ELF-1 (cell line): ENCODE measurements at regions not wholly inside any gene's neighbourhood (a gene's known extent, or its start where the extent isn't known, plus 50 kb on each side); places are given as distances from the start of the nearest gene placed in this dataset.
"Not testable (repeated sequence)": the region's sequence is repeated elsewhere in the genome, so short reads cannot be mapped to it uniquely, and the experiment has no call there.

Experiments
- DNase-seq: peaks from one replicate; pipeline ENCODE4 v3.0.0-alpha.2; 2016; ENCODE audit warnings: low read depth, low spot score

DNA sequence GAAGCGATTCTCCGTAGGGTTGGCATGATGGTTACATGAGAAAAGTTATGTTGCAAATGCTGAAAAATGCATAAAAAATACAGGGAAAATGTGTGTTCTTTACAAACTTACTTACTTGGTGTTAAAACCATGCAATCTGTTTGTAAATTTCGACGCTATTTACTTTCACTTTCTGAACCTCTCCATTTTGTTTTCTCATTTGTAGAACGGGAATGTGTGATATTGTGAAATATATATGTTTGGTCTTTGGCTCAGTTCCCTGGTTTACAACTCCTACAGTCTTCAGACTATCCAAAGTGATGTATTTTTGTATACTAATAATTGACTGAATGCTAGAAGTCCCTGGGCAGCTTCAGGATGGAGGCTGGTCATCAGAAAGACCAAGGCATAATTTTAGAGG lies 982.3 kb downstream of the ADGRL2 start:
- DNase-seq = no peak

DNA sequence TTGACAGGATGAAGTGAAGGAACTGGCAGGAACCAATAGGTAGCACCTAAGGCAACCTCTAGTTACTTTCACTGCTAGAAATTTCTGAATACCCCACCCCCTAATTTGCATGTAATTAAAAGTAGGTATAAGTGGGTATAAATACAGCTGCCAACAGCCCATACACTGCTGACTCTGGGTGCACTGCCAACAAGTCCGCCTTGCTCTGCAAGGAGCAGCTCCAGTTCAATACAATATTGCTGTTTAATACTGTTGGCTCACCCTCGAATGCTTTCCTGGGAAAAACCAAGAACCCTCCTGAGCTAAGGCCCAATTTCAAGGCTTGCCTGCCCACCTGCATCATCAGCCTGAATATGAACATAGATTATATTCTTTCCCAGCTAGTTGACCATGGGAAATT lies 981.9 kb downstream of the ADGRL2 start:
- DNase-seq = no peak

DNA sequence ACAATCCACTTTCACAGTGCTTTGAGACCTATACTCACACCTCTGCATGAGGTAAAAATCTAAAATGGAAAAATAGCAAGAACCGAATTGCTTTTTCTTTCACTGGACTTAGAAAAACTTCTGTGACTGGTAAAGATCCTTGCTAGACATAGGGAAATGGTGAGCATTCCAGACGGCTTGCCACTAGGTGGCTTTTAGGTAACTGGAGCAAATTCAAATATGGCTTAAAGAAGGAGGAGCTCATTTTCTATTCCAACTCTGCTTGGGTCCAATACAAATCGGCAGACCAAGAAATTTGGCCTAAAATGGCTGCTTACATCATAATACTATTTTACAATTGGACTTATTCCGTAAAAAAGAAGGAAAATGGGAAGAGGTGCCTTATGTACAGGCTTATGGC lies 977.9 kb downstream of the ADGRL2 start:
- no peak for DNase-seq

DNA sequence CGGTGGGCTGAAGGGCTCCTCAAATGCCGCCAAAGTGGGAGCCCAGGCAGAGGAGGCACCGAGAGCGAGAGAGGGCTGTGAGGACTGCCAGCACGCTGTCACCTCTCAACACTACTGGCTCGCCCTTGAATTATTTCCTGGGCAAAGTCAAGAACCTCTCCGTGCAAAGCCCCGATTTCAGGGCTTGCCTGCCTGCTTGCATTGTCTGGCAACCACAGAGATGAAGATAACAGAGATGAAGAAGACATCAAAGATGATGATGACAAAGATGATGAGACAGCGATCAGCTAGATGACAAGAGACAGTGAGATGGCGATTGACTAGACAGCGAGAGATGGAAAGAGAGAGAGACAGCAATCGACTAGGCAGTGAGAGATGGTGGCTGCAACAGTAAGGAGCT lies 976.5 kb downstream of the ADGRL2 start:
- no peak for DNase-seq

DNA sequence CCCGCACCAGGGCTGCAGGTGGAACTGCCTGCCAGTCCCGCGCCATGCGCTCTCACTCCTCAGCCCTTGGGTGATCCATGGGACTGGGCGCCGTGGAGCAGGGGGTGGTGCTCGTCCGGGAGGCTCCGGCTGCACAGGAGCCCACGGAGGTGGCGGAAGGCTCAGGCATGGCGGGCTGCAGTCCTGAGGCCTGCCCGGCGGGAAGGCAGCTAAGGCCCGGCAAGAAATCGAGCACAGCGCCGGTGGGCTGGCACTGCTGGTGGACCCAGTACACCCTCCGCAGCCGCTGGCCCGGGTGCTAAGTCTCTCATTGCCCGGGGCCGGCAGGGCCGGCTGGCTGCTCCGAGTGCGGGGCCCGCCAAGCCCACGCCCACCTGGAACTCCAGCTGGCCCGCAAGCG lies 976.0 kb downstream of the ADGRL2 start:
- DNase-seq = not testable (repeated sequence)

DNA sequence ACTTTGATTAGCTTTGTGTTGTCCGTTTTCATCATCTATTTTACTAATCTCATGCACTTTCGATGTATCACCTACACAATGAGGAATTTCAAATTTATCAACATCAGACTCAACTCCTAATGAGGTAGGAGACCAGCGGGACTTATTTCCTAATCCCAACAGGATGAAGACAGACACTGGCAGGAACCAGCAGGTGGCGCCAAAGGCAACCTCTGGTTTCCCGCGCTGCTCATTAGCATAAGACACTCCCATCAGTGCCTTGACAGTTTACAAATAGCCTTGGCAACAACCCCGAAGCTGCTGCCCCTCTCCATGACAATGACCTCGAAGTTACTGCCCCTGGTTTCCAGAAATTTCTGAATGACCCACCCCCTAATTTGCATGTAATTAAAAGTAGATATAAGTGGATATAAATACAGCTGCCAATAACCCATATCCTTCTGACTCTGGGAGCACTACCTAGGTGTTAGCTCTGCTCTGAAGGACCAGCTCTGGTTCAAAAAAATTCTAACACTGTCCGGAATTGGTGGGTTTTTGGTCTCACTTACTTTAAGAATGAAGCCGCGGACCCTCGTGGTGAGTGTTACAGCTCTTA lies 974.8 kb downstream of the ADGRL2 start:
- peak; percentile 75 for DNase-seq

DNA sequence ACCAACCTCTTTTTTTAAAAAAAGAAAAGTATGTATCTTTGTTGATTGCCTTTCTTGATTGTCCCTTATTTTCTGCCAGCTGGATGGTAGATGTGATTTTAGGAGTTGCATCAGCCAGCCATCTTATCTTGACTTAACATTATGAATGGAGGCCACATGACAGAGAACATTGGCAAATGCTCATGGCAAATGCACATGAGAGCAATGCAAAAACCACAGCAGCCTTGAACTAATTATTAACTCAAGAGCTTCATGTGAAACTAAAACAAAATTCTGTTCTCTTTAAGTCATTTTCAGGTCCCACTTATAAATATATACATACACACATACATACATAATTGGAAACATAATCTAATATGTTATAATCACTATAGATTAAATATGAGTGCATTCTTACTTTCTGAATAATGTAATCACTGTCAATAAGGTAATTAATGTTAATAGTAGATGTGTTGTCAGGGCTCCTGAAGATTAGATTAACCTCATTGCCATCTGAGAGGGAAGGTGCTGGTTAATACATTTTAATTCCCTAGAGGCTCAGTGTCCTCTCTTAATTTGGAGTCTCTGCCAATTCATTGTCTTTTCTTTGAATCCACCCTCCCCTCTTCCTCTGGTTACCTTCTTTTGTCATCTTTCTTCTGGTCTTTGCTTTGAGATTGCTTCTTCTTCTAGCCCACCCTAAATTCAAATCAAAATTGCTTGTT lies 962.2 kb downstream of the ADGRL2 start:
- DNase-seq = no peak

DNA sequence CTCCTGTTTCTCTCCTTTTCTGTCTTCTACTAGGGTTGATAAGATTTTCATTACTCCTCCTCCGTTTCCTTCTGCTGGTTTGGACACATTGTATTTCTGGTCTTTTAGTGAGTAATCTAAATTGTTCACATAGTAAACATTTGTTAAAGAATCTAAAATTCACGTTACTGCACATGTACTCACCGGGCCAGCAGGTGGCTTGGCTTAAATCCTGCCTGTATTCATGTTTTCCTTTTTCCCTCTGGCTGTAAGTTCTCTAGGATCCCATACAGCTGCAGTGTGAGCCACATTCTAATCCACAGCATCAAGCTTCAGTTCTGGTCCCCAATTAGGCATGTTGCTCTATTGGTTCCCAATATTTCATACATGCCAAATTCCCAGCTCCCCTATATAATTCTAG lies 958.3 kb downstream of the ADGRL2 start:
- no peak for DNase-seq

DNA sequence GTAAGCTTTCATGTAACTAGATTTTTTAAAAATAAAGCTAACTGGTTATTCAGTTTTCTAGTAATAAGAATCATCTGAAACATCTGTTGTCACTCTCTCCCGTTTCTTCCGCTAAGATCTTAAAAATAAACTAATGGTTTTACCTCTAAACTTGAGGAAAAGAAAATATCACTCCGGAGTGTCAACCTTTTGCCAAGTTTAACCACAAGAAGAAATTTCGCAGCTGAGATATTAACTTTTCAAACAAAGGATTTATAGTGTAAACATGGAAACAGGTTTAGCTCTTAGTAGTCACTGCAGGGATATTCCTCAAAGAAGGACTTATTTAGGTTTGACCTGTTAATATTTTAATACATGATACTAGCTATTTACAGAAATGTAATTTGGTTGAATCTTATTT lies 954.9 kb downstream of the ADGRL2 start:
- no peak for DNase-seq

DNA sequence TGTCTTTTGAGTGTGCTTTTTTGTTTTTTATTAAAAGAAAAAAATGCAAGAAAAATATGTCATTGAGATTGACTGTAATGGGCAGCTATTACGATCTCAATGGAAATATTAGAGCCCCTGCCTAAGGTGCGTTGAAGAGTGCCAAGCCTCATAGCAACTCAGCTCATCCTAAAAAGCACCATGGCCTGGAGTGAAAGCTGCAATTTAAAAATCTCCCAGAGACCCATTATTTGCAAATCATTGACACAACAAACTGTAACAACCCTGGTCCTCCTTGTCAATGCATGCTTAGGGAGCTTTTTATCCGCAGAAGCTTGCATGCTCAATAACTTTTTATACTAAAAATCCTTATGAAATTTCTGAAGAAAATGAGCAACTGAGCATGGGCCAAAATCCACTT lies 954.5 kb downstream of the ADGRL2 start:
- no peak for DNase-seq

DNA sequence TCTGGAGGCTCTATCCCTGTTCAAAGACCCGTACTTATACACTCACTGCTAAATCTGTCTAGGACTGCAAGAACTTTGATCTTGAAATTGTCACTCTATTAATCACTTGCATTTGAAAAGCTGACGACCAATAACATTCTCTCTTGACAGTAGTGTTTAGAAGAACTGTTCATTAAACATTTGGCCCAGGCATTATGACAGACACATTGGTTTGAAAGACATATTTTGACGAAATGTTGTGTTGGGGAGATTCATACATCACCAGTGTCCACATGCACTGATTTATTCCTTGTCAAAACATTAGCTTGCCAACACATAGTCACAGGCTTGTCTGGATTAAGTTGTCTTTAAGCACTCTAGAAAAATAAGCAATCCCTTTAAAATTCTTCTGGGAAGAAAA lies 951.3 kb downstream of the ADGRL2 start:
- DNase-seq = no peak

DNA sequence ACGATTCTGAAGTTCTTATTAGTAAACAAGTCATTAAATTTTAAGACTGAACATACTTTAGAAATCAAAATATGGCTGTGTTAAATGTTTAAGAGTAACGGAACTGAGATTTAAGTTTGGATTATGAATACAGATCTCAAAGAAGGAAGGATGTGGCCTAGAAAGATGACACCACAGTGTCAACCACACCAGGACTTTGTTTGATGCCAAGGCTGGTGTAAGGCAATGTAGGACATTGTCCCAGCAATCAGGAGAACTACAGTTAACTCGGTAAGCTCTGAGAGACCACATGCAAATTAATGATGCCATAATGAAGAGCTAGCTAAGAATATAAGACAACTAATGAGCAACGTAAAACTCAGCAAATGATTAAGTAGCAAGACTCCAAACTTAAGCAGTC lies 932.9 kb downstream of the ADGRL2 start:
- no peak for DNase-seq

DNA sequence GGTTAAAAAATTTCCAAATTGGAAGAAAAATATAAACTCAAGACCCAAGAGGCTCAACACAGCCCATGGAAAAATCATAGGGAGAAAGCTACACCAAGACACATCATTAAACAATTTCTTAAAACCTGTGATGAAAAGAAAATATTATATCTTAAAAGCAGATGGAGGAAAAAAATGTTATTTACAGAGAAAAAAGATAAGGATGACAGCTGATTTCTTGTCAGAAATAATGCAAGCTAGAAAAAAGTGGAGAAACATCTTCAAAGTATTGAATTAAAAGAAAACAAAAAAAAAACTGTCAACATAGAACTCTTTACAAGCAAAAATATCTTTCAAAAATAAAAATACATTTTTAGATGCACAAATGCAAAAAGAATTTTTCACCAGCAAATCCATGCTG lies 930.5 kb downstream of the ADGRL2 start:
- DNase-seq = no peak

DNA sequence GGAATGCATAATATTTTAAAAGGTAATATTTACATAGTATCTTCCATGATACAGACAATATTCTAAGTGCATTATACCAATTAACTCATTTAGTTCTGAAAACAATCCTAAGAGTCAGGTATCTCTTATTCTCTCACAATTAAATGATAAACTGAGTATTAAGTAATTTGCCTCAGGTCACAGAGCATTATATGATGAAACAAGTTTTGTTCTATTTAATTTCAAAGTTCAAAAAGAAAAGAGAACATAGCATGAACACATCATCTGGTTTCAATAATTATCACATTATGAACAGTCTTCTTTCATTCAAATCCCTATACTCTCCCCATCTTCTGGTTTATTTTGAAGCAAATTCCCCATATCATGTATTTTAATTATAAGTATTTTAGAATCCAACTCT lies 927.5 kb downstream of the ADGRL2 start:
- no peak for DNase-seq

DNA sequence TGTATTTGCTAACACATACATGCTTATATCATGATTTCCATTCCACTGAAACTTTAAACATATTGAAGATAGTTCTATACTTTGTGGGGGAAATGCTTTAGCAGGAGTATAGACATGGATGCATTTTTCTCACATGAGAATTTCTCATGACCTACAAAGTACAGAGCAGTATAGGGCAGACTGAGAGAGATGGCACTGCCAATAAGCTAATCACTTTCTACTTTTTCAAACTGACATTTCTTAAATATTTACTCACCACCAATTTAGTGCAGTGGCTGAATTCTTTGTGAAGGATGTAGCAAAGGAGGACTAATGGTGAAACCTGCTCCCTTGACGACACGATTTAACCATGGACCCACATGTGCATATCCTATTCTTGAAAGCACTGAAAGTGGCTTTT lies 923.5 kb downstream of the ADGRL2 start:
- no peak for DNase-seq

DNA sequence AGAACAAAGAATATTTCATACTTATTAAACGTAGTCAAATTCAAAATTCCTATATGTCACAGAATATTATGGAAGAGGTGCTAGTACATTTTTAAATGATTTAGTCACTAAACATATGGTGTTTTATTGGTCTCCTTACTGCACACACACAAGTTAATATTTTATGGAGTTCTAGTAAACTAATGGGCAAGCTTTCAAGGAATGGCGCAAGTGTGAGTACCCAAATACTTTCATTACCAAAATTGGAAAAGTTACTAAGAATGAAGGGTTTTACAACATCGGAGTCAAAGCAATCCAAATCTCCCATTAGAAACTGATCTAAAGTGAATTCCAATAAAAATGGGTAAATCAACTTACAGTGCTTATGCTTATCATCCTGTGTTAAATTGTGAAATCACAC lies 921.9 kb downstream of the ADGRL2 start:
- no peak for DNase-seq

DNA sequence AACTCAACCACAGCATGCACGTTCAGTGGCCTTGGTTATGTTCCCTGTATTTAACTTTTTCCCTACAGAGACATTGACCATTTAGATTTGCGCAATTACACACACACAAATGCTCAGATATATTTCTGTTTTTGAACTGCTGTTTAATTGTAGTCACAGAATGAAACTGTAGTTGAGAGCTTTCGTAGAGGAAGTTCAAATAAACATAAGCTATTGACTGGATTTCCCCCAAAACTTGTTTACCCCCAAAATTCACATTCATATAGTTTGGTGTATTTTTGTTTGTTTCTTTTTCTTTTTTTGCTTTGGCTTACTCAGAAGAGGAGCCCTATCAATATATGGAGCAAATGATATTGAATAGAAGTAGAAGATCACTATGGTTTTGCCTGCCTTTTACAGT lies 921.0 kb downstream of the ADGRL2 start:
- DNase-seq = no peak

DNA sequence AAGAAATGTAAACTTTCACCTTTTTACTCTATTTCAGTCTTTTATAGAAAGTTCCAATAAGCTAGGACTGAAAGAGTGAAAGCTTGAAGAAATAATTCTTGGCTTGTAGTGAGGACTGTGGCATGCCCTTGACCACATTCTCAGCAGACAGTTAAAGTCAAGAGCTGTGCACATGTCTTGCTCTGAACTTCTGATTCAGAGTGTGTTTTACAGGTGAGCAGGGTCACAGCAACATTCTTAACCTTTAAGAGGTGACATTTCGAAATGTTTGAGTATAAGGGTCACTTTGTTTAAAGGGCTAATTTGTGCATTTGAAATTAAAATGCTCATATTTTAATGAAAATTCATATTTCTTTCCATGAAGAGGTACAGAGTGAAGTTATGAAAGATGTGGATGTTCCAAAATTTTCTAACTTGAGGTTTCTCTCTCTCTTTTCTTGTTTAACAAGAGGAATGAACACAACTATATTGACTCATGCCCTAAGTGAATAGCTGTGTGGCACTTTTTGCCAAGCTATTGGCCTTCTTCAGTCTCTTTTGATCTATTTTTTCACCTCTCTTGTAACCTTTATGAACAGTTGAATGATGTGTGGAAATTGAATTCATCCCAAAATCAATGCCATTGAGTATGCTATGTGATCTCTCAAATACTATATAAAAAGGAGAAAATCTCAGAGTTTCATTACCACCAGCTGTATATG lies 918.1 kb downstream of the ADGRL2 start:
- DNase-seq = no peak

DNA sequence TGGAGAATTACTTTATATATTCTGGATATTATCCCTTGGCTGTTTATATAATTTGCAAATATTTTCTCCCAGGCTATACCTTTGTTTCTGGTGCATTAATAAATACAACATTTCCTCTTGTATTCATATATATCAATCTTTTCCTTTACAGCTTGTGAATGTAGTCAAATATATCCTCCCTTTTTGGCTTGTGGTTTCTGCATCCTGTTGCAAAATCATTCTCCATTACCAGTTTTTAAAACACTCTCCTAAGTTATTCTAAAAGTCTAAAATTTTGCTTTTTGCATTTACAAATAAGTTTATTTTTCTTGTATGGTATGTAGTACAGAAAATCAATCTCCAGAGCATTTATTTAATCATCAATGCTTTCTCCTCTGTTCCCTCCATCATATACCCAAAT lies 909.4 kb downstream of the ADGRL2 start:
- no peak for DNase-seq

DNA sequence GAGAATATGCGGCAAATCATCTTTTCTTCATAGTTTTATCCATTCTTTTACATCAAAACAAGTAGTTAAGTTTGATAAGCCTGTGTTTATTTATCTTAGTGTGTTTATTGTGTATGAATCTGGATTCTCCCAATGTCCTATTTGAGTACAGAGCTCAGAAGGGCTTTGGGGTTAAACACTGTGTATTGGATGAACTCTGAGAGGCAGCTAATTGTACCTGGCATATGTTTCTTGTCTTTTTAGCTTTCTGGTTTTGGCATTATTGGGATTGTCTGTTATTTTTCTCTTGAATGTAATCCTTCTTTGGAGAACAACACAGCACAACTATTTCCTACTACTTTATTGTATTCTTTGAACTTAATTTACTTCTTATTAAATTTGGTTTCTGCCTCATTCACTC lies 906.9 kb downstream of the ADGRL2 start:
- DNase-seq = no peak

DNA sequence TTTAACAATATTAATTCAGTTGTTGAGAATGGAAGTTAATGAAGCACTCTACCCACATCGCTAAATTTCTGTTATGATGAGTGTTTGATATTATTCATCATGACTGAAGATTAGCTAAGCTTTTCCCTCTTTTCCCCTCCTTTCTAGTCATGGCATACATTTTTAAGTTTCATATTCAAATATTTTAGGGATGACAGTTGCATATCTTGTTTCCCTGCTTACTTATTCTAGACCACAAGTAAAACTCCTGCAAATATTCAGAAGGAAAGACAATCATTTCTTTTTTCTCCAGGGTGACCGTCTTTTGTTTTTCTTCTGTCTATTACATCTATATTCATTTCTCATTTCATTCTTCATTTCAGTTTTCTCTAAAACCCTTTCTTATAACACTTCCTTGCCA lies 906.0 kb downstream of the ADGRL2 start:
- DNase-seq = no peak

DNA sequence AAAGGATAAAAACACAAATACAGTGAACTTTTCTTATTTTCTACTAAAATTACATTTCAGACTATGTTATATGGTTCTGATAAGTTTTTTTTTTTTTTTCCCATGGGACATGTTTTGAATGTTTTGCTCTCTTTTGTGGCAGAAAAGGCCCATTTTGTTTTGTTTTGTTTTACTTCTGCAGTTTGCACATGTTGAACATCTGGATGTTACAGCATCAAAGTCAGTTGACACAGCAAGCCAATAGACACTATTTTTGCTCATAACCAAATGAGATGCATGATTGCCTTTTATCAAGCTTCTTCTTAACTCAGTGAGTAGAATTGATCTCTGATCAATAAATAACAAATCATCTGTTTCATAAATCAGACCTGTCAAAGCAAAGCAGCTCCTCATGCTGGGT lies 904.2 kb downstream of the ADGRL2 start:
- DNase-seq = no peak

DNA sequence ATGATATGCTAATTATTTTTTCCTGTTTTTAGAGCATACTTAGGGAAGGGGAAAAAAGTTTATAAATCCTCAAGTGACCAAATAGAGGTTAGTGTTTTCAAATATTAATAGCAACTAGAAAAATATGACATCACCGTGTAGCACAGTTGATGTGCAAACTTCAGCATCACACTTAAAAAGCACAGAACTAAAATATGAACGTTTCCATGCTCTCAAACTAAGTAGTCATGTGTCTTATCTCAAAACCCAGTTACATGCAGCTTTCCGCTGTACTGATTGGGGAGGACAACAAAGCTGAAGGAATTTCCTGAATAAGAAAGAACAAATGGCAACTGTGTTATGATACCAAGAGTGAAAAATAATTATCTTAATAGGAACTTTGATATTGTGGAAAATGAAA lies 903.7 kb downstream of the ADGRL2 start:
- DNase-seq = no peak
